Astrocyte of the spinal cord (primary cell): ENCODE measurements at regions not wholly inside any gene's neighbourhood (a gene's known extent, or its start where the extent isn't known, plus 50 kb on each side); places are given as distances from the start of the nearest gene placed in this dataset.

Experiments
- DNase-seq: peaks from one replicate; pipeline ENCODE4 v3.0.0; 2011; ENCODE audit warnings: low read depth, low spot score
- H3K4me3 ChIP-seq: 2 replicates; pipeline ENCODE4 v1.5.1; 2011; ENCODE audit warnings: low read depth, mild to moderate bottlenecking, low read length, moderate library complexity
- in situ Hi-C: cut with HindIII; loops from 2 replicates; pipeline ENCODE4 v1.10.0; 2017; ENCODE audit warnings: low sequenced_read_pairs
- TF ChIP-seq, protein P1 (sequence below): IDR thresholded peaks from 2 replicates; pipeline ENCODE4 v1.5.1; 2012; ENCODE audit warnings: low read depth, mild to moderate bottlenecking, low read length, inconsistent platforms

DNA sequence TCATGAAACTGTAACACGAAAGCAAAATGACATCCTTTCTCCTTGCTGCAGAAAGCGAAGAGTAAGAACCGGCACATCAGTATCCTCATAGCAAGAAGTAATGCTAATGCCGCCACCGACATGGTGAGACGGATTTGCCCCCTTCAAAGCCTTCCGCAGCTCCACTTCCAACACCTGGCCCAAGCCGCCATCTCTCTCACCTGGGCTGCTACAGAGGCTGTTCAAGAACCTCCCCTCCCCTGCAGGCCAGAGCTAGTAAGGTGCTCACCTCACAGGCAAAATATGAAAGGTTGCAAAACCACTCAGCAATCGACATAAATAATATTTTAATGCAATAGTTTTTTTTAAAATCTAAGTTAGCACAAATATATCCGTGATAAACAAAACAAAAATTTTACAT is 123.9 kb upstream of the FRMD4A start:
- in situ Hi-C loops: no loop called here
- no peak for DNase-seq
- no peak overlapping the region for H3K4me3 ChIP-seq
- TF ChIP-seq, protein P1, sequence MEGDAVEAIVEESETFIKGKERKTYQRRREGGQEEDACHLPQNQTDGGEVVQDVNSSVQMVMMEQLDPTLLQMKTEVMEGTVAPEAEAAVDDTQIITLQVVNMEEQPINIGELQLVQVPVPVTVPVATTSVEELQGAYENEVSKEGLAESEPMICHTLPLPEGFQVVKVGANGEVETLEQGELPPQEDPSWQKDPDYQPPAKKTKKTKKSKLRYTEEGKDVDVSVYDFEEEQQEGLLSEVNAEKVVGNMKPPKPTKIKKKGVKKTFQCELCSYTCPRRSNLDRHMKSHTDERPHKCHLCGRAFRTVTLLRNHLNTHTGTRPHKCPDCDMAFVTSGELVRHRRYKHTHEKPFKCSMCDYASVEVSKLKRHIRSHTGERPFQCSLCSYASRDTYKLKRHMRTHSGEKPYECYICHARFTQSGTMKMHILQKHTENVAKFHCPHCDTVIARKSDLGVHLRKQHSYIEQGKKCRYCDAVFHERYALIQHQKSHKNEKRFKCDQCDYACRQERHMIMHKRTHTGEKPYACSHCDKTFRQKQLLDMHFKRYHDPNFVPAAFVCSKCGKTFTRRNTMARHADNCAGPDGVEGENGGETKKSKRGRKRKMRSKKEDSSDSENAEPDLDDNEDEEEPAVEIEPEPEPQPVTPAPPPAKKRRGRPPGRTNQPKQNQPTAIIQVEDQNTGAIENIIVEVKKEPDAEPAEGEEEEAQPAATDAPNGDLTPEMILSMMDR: no peak

DNA sequence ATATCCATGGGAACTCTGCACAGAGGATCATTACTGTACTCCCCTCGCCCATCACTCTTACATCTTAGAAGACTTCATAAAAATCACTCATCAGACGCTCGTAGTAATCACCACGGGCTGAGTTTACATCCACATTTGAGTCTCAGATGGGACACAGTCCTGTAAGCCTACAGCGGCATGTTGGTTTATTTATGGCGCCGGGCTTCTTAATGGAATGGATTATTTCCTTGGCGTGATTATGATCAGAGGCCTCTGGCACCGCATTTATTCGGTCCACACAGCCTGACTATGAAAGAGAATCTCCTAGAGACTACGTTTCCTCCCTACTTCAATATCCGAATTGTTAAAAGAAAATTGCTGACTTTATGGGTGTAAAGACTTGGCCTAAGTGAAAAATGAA is 123.5 kb upstream of the FRMD4A start:
- DNase-seq: no peak
- in situ Hi-C loops: no loop called here
- TF ChIP-seq, protein P1: no peak
- H3K4me3 ChIP-seq: no peak overlapping the region

DNA sequence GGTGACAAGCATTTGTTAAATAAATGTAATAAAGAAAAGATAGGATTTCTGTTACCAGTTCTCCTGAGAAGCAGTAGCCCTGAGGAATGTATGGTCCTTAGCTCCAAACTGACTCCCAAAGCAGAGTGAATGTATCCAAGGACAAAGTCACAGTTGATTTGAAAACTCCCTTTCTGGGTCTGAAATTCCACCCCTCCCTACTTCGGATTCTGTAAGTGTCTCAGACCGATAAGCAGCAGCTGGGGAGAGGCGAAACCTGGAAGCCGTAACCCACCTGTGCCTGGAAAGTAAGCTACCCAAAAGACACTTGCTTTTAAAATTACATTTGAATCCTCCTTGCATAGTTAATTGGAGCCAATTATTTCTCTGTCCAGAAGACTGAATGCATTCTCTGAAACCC is 122.9 kb upstream of the FRMD4A start:
- no peak overlapping the region for H3K4me3 ChIP-seq
- in situ Hi-C loops: no loop called here
- DNase-seq: no peak
- TF ChIP-seq, protein P1: no peak

DNA sequence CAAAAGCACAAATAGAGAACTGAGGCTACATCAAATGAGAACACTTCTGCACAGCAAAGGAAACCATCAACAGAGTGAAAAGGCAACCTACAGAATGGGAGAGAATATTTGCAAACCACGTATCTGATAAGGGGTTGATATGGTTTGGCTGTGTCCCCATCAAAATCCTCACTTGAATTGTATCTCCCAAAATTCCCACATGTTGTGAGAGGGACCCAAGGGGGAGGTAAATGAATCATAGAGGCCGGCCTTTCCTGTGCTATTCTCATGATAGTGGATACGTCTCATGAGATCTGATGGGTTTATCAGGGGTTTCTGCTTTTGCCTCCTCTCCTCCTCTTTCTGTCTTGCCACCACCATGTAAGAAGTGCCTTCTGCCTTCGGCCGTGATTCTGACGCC is 120.6 kb upstream of the FRMD4A start:
- no peak for DNase-seq
- no peak overlapping the region for H3K4me3 ChIP-seq
- TF ChIP-seq, protein P1: no peak
- in situ Hi-C loops: no loop called here

DNA sequence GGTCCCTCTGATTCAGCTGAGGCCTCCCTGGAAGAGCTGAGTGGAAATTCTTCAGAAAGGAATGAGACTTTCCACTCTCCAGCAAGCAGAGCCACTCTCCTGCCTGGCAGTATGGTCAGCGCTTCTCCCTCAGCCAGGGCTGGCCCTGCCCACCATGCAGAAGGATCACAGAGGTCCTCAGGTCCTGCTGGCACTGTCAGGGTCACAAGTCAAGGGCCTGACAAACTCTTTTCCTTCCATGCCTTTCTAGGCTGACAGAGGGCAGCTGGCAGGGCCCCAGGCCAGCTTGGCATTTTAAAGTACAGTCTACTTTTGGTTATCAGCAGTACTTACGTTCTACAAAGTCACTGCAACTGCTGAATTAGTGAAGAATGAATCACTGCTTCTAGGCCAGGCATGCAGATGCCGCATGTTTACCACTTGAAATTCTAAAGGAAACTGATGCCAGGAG is 119.3 kb upstream of the FRMD4A start:
- TF ChIP-seq, protein P1: no peak
- peak; percentile 67 for DNase-seq
- in situ Hi-C loops: no loop called here
- H3K4me3 ChIP-seq: no peak overlapping the region

DNA sequence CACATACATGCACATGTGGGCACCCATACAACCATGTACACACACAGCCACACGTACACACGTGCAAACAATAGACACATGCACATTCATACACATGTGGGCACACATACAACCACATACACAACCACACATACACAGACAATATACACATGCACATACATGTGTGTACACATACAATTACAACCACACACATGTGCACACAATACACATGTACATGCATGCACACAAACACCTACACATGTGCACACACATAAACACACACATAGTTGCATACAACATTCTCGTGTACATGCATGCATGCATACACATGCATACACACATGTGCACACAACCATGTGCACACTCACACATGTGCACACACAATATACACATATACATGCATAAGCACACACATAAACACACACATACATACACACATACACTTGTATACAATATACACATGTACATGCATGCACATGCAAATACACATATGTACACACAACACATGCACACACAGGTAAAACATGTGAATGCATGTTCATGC is 118.6 kb upstream of the FRMD4A start:
- no peak overlapping the region for H3K4me3 ChIP-seq
- TF ChIP-seq, protein P1: no peak
- no peak for DNase-seq
- in situ Hi-C loops: no loop called here
